ENCODE measurements at regions not wholly inside any gene's neighbourhood (a gene's known extent, or its start where the extent isn't known, plus 50 kb on each side); places are given as distances from the start of the nearest gene placed in this dataset.

GRCh38 chr2:104572834-104573233, 281.1 kb upstream of the POU3F3 start:
- in situ Hi-C loops (cut with HindIII; ENCODE audit: low pct_ligation_motif_present, low sequenced_read_pairs) = no loop called here
- TF ChIP-seq CTCF (IDR thresholded peaks at IDR 0.05; ENCODE audit: low read depth, low read length, missing control alignments) = no peak
- no peak overlapping the region for H3K4me3 ChIP-seq (ENCODE audit: low read depth, low read length)
- DNase-seq = no peak
- H3K36me3 ChIP-seq (replicated peaks) = no peaks in the 10 kb centered on the region
- no peak overlapping the region for H3K27ac ChIP-seq
- no peaks in the 10 kb centered on the region for H3K27me3 ChIP-seq (replicated peaks)

GRCh38 chr2:104574367-104574766, 279.5 kb upstream of the POU3F3 start:
- no peak for DNase-seq
- Histone ChIP-seq H3K27me3 (replicated peaks) (no peaks in the 10 kb centered on the region), H3K4me3 (ENCODE audit: low read depth, low read length) (no peak overlapping the region), H3K36me3 (replicated peaks) (no peaks in the 10 kb centered on the region), H3K27ac (no peak overlapping the region)
- no peak for TF ChIP-seq CTCF (IDR thresholded peaks at IDR 0.05; ENCODE audit: low read depth, low read length, missing control alignments)
- in situ Hi-C loops (cut with HindIII; ENCODE audit: low pct_ligation_motif_present, low sequenced_read_pairs) = no loop called here

- H3K36me3 ChIP-seq (replicated peaks) = no peaks in the 10 kb centered on the region
- in situ Hi-C loops (cut with HindIII; ENCODE audit: low pct_ligation_motif_present, low sequenced_read_pairs) = no loop called here
- no peak for TF ChIP-seq CTCF (IDR thresholded peaks at IDR 0.05; ENCODE audit: low read depth, low read length, missing control alignments)
- no peak for DNase-seq
- no peaks in the 10 kb centered on the region for H3K27me3 ChIP-seq (replicated peaks)
- H3K4me3 ChIP-seq (ENCODE audit: low read depth, low read length) = no peak overlapping the region
- H3K27ac ChIP-seq = no peak overlapping the region
Observed at GRCh38 chr2:104577143-104577542, 276.8 kb upstream of the POU3F3 start.

GRCh38 chr2:104582471-104582870, 271.4 kb upstream of the POU3F3 start:
- DNase-seq = no peak
- no peak overlapping the region for H3K4me3 ChIP-seq (ENCODE audit: low read depth, low read length)
- no peaks in the 10 kb centered on the region for H3K36me3 ChIP-seq (replicated peaks)
- no peak for TF ChIP-seq CTCF (IDR thresholded peaks at IDR 0.05; ENCODE audit: low read depth, low read length, missing control alignments)
- no peak overlapping the region for H3K27ac ChIP-seq
- H3K27me3 ChIP-seq (replicated peaks) = no peaks in the 10 kb centered on the region
- in situ Hi-C loops (cut with HindIII; ENCODE audit: low pct_ligation_motif_present, low sequenced_read_pairs) = no loop called here

GRCh38 chr2:104583811-104584210, 270.1 kb upstream of the POU3F3 start:
- DNase-seq = no peak
- no peaks in the 10 kb centered on the region for H3K27me3 ChIP-seq (replicated peaks)
- no peaks in the 10 kb centered on the region for H3K36me3 ChIP-seq (replicated peaks)
- no peak overlapping the region for H3K4me3 ChIP-seq (ENCODE audit: low read depth, low read length)
- no peak for TF ChIP-seq CTCF (IDR thresholded peaks at IDR 0.05; ENCODE audit: low read depth, low read length, missing control alignments)
- no peak overlapping the region for H3K27ac ChIP-seq
- in situ Hi-C loops (cut with HindIII; ENCODE audit: low pct_ligation_motif_present, low sequenced_read_pairs) = no loop called here

GRCh38 chr2:104584393-104584792, 269.5 kb upstream of the POU3F3 start:
- H3K27ac ChIP-seq = no peak overlapping the region
- H3K4me3 ChIP-seq (ENCODE audit: low read depth, low read length) = no peak overlapping the region
- TF ChIP-seq CTCF (IDR thresholded peaks at IDR 0.05; ENCODE audit: low read depth, low read length, missing control alignments) = no peak
- H3K27me3 ChIP-seq (replicated peaks) = no peaks in the 10 kb centered on the region
- no peak for DNase-seq
- in situ Hi-C loops (cut with HindIII; ENCODE audit: low pct_ligation_motif_present, low sequenced_read_pairs) = no loop called here
- H3K36me3 ChIP-seq (replicated peaks) = no peaks in the 10 kb centered on the region
